HG02840 (cell line): ENCODE measurements at regions not wholly inside any gene's neighbourhood (a gene's known extent, or its start where the extent isn't known, plus 50 kb on each side); places are given as distances from the start of the nearest gene placed in this dataset.

Source experiments
- ATAC-seq: cut with Tn5 transposase; IDR thresholded peaks from one replicate; pipeline ENCODE4 v1.9.1; 2021; ENCODE audit warnings: mild to moderate bottlenecking, moderate library complexity, moderate number of reproducible peaks; ENCODE audit not compliant: unreplicated experiment, low FRiP score

DNA sequence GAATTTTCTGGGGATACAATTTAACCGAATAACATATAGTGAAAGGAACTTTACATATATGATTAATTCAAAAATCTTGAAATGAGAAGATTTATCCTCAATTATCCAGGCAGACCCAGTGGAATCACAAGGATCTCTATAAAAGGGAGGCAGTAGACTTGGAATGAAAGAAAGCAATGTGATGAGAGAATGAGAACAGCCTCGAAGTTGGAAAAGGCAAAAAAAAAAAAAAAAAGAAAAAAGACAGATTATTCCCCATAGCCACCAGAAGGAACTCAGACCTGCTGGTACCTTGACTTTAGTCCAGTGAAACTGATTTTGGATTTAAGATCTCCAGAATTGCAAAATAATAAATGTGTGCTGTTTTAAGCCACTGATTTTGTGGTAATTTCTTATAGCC, 416.3 kb upstream of the OR4E1 start:
- no peak for ATAC-seq

DNA sequence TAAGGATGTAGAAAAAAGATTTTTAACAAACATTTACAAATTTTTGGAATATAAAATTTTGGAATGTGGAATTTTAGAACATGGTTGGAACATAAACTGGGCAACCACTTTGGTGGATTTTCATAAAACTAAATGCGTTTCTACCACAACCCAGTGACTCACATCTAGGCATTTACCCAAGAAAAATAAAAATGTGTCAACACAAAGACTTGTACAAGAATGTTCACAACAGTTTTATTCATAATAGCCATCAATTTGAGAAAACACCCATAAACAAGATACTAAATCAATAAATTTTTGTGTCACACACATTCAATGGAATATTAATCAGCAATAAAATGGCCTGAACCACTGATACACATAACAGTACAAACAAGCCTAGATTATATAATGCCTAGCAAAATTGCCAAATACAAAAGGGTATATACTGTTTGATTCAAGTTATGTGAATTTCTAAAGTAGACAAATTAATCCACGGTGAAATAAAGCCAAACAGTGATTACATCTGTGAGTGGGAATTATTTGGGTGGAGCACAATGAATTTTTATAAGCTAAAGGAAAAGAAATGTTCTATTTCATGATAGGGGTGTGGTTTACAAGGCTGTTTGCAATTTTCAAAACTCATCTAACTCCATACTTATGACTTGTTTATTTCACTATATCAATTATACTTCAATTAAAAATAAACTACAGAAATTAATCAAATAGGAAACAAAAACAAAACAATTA, 415.2 kb upstream of the OR4E1 start:
- ATAC-seq, result no peak

DNA sequence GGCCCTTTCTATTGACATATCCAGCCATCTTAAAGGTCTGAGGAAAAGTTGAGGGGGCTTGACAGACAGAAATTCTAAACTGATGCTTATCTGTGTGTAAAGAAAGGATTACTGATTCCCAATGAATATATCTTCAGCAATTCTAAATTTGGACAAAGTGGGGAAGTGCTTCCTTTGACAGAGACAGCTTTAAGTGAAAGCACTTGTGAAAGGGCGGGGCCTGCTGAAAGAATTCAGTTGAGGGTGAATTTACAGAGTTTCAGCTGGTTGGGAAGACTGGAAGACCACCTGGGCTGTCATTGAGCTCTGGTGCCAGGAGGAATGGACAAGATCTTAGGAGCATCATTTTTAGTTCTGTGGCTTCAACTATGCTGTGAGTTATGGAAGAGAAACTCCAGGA, 412.5 kb upstream of the OR4E1 start:
- no peak for ATAC-seq

DNA sequence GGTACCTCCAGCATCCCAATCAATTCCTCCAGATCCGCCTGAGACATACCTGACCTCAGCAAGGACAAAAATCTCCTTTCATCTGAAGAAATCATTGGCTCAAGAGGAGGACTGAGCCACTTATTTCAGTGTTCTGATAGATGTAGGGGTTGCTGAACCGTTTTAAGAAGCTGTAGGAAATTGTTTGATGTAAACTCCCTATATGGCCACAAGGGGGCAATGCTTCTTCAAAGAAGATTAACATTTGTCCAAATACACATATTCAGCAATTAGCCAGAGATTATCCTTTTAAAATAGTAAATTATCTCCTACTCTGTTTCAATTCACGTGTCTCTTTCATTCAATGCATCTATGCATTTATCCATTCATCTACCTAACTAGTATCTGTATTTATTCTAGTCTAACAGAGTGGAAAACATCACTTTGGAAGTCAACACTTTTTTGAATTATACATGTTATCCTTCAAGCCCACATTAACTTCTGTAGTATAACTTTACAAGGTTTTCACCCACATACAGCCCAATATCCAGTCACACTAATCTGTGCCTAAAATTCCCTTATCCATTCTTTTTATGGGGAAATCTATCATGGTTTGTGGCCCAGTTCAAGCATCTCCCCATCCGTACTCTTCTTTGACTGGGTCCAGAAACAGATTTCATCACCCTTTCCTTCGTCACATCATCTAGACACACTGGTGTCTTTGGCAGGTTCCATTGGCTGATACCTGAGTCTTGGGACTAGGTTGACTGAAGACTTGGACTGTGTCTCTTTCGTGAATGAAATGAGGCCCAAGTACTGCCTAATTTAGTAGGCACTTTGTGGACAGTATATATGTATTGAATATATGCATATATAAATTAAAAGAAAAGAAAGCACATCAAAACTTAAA, 411.0 kb upstream of the OR4E1 start:
- ATAC-seq, result no peak

DNA sequence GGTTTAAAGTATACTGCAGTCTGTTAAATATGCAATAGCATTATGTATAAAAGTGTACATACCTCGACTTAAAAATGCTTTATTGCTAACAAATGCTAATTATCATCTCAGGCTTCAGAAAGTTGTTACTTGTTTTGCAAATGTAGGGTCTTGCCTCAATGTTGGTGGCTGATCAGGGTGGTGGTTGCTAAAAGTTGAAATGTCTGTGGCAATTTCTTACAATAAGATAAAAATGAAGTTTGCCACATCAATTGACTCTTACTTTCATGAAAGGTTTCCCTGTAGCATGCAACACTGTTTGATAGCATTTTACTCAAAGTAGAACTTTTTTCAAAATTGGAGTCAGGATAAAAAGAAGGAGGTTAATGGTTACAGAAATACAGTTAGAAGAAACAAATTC, 407.7 kb upstream of the OR4E1 start:
- no peak for ATAC-seq

DNA sequence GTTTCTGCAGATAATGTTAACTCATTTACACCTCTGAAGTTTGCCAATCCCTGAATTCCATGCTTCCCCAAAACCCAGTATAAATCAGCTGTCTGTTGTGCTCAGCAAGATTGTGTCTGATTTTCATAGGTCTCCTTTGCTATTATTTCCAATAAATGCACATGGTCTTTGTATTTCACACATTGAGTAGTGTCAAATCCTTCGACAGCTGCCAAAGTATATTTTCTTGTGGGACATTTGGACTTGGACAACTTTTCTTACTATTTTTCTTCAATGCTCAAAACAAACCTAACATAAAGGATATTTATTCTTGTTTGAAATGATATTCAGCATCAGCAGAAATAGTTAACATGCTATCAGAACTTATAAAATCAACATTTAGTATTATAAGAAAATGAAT, 406.1 kb upstream of the OR4E1 start:
- no peak for ATAC-seq

DNA sequence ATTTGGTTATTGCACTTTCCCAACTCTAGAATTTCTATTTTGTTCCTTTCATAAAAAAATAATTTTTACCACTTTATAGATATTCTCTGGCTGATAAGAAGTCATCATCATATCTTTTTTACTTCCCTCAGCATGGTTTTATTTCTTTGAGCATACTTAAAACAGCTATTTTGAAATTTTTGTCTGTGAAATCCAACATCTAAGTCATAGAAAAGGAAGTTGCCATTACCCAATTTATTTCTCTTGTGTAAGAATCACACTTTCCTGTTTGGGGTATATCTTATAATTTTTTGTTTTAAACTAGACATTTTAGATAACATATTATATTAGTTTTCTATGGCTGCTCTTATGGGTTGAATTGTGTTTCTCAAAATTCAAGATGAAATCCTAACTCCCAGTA, 400.2 kb upstream of the OR4E1 start:
- ATAC-seq, result no peak

DNA sequence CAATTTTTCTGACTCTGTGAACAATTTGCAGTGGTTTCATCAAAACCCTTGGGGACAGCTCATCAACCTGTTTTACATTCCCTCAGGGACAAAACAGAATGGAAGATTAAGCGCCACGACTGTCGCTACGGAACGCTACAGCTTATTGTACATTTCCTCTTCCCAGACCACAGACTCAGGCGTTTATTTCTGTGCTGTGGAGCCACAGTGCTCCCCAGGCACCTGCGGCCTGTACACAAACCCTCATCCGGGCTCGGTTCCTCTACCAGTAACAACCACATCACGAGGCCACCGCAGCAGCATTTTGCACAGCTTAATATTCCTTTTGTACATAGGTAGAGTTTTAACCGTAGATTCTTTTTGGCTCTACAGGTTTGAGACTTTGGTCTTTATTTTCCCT, 397.4 kb upstream of the OR4E1 start:
- ATAC-seq, result peak; percentile 75

DNA sequence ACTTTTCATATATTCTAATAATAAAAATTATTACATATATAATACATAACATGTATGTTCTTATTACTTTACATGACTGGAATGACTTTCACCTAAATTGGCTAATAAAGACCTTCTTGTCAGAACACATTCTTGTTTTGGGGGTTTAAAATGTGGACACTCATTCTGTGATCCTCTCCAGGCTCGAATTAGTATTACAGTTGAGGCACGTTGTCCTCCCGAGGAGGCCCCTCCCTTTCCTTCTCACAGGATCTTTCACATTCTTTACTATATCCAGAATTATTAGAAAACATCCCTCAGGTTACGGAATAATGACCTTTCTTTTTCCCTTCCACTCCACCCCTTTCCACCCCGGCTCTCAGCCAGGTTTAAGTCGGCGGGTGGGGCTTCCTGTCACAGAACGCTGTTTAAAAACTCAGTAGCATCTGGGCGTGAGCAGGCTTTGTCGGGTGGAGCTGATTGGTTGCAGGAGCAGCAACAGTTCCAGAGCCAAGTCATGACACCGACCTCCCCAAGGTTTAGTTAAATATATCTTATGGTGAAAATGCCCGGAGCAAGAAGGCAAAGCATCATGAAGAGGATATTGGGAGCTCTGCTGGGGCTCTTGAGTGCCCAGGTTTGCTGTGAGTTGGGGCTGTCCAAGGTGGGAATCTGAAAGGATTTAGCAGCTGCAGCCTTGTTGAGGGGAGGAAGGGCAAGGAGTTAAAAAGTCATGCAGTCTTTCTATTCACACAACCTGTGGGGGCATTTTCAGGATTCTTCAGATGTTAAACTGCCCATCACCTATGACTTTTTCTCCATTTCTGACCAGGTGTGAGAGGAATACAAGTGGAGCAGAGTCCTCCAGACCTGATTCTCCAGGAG, 396.7 kb upstream of the OR4E1 start:
- ATAC-seq, result peak; percentile 48

DNA sequence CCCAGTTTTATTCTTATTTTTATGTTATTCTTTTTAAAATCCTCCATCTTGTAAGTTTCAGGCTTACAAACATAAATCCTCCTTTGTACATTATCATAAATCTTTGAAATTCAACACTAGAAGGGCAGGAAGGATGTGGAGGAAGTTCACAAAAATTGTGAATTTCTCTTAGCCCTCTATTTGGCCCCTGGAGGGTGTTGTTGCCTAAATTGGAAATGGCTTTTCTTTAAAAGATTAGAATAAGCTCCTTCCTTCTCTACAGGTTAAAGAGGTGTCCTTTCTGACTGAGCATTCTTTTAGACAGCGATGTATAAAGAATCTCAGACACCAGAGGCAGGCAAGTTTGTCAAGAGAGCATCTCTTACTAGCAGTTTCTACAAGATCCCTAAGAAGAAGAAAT, 391.7 kb upstream of the OR4E1 start:
- no peak for ATAC-seq

DNA sequence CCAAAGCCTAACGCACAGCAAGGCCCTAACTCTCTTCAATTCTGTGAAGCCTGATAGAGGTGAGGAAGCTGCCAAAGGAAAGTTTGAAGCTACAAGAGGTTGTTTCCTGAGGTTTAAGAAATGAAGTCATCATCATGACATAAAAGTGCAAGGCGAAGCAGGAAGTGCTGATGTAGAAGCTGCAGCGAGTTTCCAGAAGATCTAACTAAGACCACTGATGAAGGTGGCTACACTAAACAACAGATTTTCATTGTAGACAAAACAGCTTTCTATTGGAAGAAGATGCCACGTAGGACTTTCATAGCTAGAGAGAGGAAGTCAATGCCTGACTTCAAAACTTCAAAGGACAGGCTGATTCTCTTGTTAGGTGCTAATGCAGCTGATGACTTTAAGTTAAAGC, 385.6 kb upstream of the OR4E1 start:
- ATAC-seq, result no peak

DNA sequence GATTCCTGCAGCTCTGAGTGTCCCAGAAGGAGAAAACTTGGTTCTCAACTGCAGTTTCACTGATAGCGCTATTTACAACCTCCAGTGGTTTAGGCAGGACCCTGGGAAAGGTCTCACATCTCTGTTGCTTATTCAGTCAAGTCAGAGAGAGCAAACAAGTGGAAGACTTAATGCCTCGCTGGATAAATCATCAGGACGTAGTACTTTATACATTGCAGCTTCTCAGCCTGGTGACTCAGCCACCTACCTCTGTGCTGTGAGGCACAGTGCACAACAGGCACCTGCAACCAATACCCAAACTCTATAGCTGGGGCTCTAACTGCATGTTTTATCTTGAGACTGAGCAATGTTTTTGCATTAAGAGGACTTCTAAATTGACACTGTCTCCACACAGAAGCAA, 379.2 kb upstream of the OR4E1 start:
- ATAC-seq, result no peak

DNA sequence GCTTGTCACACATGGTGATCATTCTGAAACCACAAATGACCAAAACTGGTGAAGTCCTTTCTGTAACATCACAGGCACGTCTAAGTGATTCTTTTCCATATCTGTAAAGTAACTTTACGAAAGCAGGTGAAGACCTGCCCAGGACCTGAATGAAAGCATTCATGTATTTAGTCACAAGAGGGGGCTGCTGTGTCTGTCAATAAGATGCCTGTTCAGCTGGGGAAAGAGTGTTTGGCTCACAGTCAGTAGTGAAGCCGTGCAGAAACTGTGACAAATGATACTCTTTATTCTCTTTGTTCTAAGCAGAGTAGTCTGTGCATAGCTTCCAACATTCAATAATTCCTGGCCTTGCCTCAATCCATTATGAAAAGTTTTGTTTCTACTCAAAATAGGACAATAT, 373.5 kb upstream of the OR4E1 start:
- no peak for ATAC-seq

DNA sequence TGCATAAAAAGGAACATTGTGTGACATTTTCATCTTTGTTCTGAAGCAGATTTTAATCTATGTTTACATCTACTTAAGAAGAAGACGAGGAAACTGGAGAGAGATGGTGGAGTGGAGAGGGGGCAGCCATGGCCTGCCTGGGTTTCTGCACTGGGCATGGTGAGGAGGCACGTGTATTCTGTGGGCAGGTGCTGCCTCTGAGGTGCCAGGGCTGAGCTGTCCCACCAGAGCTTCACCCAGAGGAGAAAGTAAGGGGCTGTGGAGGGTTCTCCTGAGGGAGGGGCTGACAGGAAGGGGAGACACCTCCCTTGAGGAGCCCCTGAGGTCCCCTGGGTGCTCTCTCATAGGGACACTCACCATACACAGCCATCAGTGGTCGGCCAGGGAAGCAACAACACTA, 372.4 kb upstream of the OR4E1 start:
- no peak for ATAC-seq

DNA sequence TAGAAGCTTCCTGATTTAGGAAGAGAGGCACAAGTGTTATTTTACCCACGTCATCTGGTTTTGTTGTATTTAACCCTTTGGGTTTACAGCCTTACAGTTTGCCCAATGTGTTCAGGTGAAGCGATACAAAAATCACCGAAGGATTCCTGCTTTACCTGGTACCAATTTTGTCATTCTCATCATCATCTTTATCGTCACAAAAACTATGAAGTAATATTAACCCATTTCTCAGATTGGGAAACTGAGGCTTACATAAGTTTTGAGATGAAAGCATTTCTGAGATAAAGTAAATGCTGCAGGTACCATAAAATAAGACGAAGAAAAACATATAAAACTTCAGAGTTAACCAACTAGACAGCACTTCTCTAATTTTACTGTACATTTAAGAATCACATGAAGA, 370.6 kb upstream of the OR4E1 start:
- ATAC-seq, result no peak

DNA sequence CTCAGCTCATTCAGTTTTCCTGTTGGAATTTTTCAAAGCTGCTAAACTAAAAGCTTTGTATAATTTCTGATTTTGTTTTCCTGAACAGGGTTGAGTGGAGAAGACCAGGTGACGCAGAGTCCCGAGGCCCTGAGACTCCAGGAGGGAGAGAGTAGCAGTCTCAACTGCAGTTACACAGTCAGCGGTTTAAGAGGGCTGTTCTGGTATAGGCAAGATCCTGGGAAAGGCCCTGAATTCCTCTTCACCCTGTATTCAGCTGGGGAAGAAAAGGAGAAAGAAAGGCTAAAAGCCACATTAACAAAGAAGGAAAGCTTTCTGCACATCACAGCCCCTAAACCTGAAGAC, 367.1 kb upstream of the OR4E1 start:
- ATAC-seq, result no peak

DNA sequence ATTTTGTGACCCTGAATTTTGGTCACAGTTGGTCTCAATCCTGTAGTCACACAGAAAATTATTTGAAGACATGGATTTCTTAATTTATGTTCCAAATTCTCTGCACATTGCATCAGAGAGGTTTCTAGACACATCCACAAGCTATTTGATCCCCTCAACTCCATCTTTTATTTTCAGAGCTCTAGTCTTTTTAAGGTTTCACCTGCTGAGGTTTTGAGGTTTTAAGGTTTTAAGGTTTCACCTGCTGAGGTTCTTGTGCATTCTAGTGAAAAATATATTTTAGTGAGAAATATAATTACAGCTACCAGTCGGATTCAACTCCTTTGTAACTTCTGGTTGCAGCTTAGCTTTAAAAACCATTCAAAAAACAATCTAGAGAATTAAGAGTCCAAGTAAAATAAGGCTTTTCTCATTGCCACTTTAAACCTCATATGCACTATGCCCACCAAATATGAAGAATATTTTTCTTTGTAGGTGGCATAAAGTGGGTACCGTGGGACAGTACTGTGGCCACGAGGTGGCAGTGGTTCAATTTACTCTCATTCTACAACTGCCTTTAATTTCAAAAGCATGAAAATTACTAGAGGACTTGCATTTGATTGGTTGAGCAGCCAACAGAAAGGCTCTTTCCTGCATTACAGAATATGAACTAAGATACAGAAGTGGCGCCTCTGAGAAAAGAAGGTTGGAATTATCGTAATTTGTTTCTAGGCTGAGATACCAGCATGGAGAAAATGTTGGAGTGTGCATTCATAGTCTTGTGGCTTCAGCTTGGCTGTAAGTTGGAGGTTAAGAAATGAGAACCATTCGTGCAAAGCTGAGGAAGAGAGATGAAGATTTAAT, 366.5 kb upstream of the OR4E1 start:
- no peak for ATAC-seq

DNA sequence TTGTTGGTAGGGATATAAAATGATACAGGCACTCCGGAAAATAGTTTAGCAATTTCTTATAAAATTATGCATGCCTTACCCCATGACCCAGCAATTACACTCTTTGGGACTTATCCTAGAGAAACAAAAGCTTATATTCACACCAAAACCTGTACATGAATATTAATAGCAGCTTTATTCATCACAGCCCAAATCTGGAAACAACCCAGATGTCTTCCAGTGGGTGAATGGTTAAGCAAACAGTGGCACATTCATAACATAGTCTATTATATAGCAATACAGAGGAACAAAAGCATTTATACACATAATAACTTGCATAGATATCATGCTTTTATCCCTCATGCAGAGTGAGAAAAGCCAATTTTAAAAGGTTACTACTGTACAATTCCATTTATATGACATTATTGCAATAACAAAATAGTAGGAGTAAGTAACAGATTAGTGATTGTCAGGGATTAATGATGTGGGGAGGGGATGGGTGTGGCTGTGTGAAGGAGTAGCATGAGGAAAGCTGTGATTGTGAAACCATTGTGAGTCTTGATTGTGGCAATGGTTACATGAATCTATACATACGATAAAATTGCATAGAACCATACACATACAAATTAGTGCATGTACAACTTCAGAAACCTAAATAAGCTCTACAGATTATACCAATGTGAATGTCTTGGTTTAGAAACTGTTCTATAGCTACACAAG, 363.1 kb upstream of the OR4E1 start:
- ATAC-seq, result no peak

DNA sequence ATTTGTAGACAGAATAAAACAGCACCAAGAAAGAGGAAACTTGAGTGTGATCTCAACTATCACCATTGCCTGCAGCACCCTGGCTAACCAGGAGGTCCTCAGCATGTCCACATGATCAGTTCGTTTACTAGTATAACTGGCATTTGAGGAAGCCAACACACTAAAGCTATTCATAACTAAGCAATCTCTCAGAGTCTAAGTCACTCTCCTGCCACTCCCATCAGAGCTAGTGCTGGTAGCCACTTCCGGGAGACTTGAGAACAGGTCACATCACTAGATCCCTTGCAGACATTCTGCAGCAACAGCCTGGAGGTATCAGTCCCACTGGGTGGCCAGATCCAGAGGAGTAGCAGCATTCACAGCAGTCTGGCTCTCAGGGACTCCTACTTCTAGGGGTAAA, 352.9 kb upstream of the OR4E1 start:
- ATAC-seq, result no peak

DNA sequence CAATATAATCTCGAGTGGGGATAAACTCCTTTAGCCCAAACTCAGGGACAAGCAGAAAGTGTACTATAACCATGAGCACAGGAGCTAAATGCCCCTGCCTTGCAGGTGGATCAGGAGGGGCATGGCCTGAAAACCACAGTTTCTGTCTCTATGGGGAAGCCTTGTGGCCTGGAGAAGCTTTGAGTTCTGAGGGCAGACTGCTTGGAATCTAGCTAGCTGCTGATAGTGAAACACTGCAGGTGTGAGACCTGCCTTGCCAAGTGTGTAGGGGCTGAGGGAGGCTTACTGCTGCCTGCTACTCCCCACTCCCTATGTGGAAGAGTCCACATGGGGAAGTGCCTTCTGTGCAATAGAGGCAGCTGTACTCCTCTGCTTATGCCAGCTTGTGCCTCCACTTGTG, 352.3 kb upstream of the OR4E1 start:
- no peak for ATAC-seq
